Endometrium (tissue), 2 donors: ENCODE measurements at regions not wholly inside any gene's neighbourhood (a gene's known extent, or its start where the extent isn't known, plus 50 kb on each side); places are given as distances from the start of the nearest gene placed in this dataset.

Experiments
- FAIRE-seq: peaks from 2 replicates; lab custom pipeline; 2012; peaks lifted over from hg19 to GRCh38; lab: Jason Lieb, UNC
- donor health status: control.
- donor health status: control.

DNA sequence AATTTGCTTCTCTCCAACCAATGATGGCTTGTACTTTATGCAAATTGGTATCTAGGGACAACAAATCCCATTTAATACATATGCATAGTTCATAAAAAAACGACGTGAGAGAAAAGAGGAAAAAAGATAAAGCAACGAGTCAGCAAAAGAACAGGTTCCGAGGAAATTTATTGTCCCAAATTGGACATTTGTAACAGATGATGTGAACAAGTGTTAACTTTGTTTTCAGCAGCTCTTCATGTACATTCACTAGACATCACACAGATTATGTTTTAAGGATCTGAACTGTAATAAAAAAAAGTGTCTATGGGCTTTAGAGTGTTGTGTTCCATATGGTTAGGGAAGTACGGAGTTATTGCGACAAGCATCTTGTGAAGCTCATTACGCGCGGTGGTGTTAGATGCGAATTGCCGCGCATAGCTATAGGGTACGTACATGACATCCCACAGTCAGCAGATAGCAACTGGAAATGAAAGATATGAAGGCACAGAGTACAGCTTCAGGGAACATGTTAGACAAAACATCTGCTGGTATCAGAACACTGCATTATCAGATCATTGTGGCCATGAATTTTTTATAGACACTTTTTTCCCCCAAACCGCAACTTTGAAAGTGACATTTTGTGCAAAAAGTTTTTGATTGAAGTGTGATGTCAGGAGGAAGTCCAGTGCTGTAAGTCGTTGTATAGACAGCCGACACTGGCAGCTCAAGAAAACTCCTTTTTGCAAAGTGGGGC, 1073.1 kb upstream of the FANCL start:
- FAIRE-seq: no peak

DNA sequence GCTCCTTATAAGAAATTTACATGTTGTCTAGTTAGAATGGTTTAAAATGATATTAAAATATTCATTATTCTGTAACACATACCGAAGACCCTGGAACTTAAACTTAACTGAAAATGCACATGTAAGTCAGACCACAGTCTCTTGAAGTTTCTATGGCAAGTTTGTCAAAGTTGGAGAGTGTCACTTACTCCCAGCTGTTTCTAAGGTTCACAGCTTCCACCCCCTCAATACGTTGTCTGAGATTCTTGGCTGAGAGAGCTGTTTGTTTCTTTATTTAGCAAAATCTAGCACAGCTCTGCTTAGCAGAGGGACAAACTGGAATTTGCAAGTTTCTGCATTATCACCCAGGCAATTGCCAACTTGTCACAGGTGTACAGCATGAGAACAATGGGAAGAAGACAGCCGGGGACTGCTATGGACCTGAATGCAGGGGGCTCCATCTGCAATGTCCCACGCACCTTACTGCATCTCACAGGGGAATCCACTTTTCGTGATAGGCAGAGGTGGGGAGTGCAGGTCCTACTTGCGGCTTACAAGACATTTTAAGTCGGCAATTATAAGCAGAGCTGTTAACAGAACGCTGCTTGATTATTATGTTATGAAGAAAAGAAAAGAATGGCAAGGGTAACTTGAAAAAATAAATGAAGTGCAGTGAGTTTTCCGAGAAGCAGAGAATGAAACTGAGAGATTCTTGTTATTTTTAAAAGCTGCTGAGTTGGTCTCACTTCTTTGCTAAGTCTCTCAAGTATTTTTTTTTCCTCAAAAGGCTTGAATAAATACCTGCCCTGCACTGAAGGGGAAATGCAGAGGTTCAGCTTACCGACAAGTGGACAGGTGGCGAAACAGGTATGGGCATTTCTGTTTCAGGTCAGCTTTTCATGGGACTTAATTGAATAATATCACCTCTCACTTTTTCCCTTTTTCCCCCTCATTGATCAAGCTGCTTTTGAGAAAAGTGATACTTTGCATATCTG, 1072.1 kb upstream of the FANCL start:
- no peak for FAIRE-seq

DNA sequence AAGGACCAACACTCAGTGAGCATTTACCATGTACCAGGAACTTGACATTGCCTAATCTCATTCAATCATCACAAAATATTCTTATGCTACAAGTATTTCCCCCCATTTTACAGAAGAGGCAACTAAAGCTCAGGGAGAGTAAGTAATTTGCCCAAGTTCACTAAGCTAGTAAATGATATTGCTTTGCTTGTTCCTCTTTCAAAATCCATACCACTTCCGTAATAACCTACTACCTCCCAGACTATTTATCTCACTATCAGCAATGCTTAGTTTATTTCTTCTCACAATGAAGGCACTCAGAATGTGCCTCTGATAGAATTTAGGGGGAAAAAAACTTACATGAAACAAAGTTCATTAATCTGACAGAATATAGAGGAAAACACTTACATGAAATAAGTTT, 1070.9 kb upstream of the FANCL start:
- no peak for FAIRE-seq

DNA sequence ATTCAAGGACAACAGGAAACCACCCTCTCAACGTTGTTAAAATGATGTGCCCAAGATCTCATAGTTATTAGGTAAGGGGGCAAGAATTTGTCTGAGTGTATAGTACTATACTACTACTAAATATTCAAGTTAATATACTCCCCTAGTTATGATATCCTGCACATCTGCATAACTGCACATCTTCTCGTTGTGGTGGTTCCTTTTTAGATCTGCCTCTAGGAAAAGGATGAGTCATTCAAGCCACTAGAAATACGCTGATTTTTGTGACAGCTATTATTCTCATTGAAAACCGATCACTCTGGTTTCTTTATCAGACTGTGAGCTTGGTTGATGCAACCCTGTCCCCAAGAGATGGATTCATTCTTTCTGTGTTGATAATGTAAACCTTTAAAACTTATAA, 1067.0 kb upstream of the FANCL start:
- FAIRE-seq: no peak

DNA sequence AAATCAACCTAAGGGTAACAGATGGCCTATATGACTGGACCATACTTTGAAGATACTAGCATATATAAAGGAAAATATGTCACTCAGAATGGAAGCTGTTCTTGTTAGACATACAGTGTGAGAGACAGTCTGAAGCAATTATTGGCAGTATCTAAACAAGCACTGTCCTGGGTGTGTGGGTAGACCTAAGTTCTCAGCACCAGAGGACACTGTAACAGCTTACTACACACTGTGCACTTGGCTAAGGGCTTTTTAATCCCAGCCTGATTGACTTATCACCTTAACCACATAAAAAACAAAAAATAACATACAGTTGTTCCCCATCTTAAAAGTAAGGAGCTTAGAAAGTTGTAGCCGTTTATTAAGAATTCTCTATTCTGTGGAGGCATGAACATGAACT, 1066.1 kb upstream of the FANCL start:
- FAIRE-seq: no peak

DNA sequence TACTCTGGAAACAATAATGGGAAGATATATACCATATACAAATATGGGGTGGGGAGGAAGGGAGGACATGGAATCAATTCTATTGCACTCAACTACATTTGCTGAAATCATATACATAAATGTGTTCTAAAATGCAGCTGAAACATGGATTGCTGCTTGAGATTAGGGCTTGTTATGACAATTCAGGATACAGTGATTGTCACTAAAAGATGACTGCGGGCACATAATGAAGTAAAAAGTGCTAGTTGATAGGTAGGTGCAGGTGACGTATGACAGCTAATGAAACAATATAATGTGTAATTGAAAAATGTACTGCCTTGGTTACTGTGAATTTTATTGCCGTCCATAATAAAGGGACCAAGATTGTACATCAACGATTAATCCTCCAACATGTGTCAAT, 1062.1 kb upstream of the FANCL start:
- no peak for FAIRE-seq

DNA sequence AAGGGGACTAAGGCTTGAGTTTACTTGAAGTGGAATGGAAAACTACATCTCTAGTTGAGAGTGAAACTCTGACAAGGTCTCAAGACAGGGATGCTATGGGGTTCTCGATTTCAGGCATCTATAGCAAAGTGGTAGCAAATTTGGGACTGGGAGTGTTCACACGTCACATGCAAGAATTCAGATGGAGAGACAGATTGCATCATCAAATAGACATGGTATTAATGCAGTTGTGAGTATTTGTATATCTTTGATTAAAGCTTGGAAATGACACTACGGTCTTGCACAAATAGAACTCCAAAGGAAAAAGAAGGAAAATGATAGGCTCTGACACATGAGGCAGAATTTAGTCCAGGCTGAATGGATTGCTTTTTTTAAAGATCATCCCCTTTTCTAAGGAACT, 1061.6 kb upstream of the FANCL start:
- FAIRE-seq: no peak

DNA sequence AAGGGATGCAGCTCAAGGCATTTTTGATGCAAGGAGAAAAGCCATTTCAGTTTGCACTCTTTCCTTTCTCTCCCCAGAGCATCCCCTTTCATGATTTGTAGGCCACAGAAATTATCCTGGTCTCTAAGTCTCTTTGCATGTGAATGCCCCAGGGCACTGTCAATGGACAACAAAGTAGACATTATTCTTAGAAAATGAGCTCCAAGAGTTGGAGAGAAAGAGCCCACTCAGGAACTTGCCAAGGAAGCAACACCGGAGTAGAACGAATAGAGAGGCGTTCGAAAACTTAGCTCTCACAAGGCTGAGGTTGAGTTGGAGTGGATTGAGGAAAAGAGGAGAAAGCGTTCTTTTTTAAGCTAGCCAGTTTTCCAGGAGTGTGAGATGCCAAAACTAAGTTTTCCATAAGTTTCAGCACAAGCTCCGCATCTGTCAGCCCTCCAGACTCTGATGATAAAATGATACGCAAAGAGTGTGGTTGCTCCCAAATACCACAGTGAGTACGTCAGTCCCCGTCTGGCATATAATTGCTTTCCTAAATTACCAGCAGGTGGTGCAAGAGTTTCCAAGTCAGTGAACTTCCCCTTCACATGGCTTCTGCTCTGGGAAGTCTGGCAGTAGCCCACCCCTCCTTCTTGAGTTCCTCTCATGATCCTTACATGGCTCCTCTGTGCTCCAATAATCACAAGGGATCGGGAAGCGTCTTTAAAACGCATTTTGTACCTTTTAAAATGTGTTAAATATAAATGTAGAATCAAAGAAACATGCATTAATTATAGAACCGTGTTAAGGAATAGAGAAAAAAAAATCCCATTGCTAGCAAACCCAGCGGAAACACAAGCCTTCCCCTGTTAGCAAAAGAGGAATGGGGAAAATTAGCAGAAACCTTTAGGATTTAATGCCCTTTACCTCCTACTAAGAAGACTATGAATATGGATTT, 1060.6 kb upstream of the FANCL start:
- FAIRE-seq: peak; percentile 70

DNA sequence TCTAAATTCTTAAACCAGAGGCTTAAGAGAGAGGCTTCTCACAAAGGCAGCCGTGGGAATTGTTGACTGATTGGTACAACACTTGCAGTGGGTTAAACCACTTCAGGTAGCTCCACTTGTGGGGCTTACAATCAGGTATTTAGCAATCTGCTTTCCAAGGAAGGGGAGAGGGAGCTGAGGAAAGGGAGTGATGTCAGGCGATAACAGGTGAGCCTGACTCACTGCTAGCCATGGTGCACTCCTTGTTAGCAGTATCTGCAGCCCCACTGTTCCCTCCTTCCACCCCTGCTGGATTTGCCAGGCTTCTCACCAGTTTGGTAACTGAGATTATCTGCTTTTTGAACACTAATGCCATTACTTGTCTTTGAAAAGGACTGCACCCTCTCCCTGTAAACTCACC, 1056.7 kb upstream of the FANCL start:
- FAIRE-seq: no peak

DNA sequence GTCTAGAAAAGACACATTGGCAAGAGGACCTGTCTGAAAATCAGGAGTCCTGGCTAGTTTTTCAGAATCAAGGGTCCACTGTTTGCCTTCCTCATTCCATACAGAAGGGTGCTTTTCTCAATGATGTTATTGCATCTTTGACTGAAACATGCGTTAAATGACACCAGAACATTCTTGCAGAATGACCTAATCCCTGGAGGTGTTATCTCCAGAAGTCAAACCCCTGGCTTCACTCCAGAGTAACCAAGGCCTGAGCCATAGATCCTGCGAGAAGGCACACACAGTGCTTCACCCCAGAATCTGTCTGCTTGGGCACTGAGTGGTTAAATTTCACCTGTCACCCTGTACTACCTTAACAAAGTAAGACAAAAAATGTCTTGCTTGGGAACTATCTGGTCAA, 1055.2 kb upstream of the FANCL start:
- FAIRE-seq: no peak

DNA sequence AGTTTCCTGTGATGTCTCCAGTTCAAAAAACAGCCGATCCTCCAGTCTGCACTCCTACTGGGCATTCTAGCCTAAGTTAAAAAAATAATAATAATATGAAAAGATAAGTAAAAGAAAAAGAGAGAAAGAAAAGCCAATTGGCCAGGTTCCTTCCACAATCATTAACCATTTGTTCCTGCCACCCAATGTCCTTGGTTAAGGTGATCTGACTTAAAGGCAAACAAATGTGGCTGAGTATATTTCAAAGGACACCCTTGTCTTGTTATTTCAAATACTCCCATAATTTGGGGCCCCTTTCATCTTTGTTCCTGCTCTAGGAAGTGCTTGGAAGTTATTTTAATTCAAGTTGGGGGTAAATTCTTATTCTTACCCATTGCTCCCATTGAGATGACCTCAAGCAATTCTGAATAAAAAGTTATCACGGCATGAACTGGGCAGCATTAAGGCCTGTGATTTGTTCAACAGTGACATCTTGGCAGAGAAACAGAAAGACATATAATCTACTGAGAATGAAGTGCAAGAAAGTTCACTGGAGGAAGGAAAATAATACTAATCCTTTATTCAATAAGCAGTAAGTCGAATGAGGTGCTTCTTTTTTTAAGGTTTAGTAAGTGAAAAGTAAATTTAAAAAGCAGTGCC, 1054.5 kb upstream of the FANCL start:
- FAIRE-seq: no peak

DNA sequence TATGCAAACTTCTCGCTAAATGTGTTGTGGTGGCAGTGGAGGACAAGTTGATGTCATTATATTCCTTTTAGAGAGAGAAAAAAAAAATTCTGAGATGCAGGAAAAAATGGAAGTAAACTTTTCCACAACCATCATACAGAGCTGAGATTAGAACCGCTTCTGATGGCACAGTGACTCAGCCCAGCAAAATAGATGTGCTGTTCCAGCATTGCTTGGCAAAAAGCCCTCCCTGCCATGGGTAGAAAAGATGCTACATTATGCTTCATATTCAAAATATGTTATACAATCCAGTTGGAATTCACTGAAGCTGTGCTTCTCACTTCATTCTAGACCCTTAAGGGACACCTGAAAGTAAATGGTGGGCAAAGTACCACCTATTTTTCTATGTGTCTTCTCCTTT, 1047.6 kb upstream of the FANCL start:
- no peak for FAIRE-seq

DNA sequence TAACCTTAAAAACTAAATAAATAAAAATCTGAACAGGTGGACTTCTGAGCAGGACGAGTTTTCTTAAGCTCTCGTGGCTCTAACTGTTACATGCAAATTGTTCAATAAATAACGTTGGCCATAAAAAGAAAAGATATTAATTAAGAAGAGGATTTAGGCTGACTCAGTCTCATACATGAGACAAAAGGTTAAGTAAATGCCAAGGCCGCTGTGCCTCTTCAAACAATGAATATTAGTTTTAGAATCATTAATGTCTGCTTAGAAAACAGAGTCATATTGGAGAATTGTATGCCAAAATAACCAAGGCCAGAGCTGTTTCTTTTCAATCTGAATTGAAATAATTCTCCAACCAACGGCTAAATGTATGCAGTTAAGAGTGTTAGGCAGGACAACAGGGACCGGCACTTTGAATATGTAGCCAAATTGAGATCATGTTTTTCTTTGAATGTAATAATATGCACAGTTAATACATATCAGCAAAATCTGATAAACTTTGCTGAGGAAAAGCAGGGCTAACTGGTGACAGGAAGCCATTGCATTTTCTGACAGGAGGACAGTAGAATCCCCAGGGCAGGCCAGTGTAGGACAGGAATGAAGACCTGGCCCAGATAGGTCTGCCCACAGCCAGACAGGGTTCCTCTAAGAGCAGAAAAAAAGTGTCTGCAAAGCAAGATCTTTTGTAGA, 1041.4 kb upstream of the FANCL start:
- FAIRE-seq: no peak

DNA sequence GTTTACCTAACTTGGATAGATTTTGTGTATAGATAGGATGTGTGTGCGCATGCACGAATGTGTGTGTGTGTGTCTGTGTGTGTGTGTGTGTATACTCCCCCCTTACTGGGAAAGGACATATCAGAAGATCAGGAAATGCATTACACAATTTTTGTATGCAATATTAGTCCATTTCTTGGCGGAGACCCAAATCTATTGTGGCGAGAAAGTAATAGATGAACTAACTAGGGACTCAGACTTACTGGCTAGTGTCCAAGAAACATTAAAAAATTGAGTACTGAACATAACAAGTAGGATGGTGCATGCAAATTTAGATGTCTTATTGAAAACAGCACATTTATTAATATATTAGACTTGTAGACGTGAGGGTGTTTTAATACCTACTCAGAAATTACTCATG, 1036.5 kb upstream of the FANCL start:
- FAIRE-seq: no peak

DNA sequence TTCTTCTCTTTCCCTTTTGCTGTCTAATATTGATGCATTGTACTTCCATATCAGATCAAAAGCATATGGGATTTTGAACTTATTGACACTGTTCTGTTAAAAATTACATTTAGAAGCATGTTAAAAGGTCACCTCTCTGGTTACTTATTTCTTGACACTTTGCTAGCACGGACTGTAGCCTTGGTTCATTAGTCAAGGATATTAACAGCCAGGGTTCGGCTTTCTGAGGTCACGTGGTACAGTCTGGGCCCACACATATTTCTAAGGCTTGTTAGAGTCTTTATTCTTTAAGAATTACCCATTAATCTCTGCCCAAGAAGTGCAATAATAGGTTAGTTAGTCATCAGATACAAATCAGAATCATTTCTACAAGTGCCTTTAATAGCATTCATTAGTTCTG, 1035.8 kb upstream of the FANCL start:
- no peak for FAIRE-seq

DNA sequence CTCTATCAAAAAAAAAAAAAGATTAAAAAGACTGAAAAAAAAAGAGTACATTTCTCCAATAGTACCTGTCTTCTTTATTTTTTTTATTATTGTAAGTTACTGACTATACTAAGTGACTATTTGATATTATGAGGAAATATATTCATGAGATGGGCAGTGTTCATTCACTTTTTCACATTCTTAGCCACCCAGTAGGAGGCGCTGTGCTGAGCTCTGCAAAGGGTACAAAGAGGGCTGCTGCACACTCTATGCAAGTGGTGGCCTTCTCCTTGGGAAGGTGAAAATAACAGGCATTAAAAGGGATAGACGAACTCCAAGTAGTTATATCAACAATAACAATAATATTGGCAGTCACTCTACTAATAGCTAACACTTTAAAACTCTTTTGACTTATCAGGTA, 1034.9 kb upstream of the FANCL start:
- FAIRE-seq: no peak

DNA sequence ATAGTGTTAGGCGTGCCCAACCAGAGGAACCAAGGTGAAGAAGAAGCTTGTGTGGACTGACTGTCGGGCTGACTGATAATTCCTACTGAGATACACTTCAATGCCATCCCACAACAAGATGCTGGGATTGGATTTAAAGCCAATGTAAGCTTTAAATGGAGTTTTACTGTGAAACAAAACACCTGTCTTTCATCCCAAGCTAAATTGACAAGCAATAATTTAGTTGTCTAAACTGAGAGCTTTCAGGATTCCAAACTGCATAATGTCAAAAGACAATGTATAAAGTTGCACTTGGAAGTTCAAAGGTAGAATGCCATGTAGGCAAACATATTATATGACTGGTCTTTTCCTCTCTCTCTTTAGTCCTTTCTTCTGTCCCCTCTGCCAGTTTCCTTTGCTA, 1025.3 kb upstream of the FANCL start:
- FAIRE-seq: no peak

DNA sequence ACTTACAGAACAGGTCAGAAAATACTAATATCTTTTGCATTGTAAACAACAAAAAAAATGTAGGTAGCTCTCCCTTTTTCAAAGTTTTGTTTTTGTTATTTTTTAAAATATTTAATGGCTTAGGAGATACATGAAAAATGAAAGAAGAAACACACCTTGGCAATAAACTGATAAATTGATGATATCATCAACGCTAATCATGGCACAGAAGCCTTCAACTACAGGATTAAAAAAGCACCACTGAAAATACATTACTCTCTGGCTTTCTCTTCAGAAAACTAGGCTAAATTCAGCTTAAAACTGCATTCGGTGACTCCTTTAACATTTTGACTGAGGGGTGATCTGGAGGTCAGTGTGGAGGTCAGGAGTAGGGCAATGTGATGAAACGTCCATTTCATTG, 1018.8 kb upstream of the FANCL start:
- no peak for FAIRE-seq

DNA sequence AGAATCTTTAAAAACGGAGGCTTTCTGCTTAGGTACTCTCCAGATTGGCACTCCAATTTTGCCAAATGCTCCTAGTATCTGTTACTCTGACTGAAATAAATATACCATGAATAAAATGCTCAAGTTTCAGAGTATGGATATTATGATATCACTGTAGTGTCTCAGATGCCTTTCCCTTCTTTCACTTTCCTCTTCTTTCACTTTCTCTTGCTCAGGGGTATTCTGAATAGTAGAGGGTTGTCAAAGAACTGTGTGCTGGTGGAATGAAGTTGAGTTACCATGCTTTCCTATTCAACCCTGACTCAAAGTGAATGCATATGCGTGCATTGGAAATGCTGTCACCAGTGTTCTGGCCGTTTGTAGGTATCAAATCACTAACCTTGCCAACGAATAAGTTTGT, 1015.2 kb upstream of the FANCL start:
- no peak for FAIRE-seq

DNA sequence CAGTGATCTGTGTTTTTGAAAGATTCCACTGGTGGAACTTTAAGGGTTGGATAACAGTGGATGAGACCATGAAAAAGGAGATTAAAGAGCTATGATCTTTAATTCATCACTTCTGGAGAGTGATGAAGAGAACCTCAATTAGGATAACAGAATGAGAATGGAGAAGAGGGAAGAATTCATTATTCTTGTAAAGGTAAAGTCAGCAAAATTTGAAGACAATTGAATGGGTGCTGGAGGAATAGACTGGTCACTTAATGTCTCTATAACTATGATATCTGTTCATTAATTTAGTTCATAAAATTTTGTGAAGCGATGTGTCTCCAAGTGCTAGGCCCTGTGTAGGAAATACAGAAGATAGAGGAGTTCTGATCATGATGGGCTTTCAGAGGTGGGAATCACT, 1013.2 kb upstream of the FANCL start:
- no peak for FAIRE-seq

DNA sequence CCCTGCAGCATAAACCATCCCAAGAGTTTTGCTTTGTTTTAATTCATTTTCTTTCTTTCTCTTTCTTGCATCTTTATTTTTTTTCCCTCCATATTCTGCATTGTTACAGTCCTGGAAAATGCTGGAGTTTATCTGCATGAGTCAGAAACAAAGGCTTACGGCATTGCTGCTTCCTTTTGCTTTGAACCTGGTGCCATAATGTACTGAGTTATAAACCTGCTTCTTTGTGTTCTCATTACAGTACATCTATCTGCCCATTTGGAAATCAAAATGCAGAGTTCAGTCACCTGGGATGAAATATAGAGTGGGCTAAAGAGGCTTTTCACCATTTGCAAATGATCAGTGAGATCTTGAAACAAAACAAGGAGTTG, 1009.2 kb upstream of the FANCL start:
- no peak for FAIRE-seq
